H9 (cell line): ENCODE measurements at regions not wholly inside any gene's neighbourhood (a gene's known extent, or its start where the extent isn't known, plus 50 kb on each side); places are given as distances from the start of the nearest gene placed in this dataset.
A peak's percentile ranks its signal among the peaks of the same experiment; 100 is the strongest.

Experiments used
- DNase-seq: peaks from one replicate; pipeline ENCODE4 v3.0.0-alpha.2; 2017
- H2AFZ ChIP-seq: one replicate; pipeline ENCODE4 v1.6.1; 2013; ENCODE audit warnings: mild to moderate bottlenecking, low read length, control low read depth, moderate library complexity
- H2AK5ac ChIP-seq: 2 replicates; pipeline ENCODE4 v1.6.1; 2013; ENCODE audit warnings: low read length, control low read depth, mixed read lengths; ENCODE audit not compliant: insufficient read length
- H2BK120ac ChIP-seq: one replicate; pipeline ENCODE4 v1.6.1; 2013; ENCODE audit warnings: low read depth, mild to moderate bottlenecking, low read length, control low read depth, inconsistent platforms; ENCODE audit not compliant: poor library complexity, severe bottlenecking
- H2BK12ac ChIP-seq: 2 replicates; pipeline ENCODE4 v1.6.1; 2013; ENCODE audit warnings: low read length, control low read depth, mixed read lengths, low read depth; ENCODE audit not compliant: insufficient read length
- H2BK15ac ChIP-seq: 2 replicates; pipeline ENCODE4 v1.6.1; 2013; ENCODE audit warnings: low read depth, low read length, control low read depth
- H2BK20ac ChIP-seq: one replicate; pipeline ENCODE4 v1.6.1; 2013; ENCODE audit warnings: low read depth, mild to moderate bottlenecking, low read length, control low read depth, inconsistent platforms; ENCODE audit not compliant: poor library complexity, severe bottlenecking
- H2BK5ac ChIP-seq: 2 replicates; pipeline ENCODE4 v1.6.1; 2013; ENCODE audit warnings: low read length, control low read depth, mixed read lengths; ENCODE audit not compliant: insufficient read length
- H3K14ac ChIP-seq: 2 replicates; pipeline ENCODE4 v1.6.1; 2013; ENCODE audit warnings: low read length, control low read depth; ENCODE audit not compliant: insufficient read depth
- H3K18ac ChIP-seq: 2 replicates; pipeline ENCODE4 v1.6.1; 2013; ENCODE audit warnings: low read depth, mild to moderate bottlenecking, mixed read lengths, low read length, control low read depth; ENCODE audit not compliant: insufficient read length
- H3K23ac ChIP-seq: 2 replicates; pipeline ENCODE4 v1.6.1; 2013; ENCODE audit warnings: low read length, control low read depth, mixed read lengths, low read depth; ENCODE audit not compliant: insufficient read length
- H3K23me2 ChIP-seq: 2 replicates; pipeline ENCODE4 v1.6.1; 2013; ENCODE audit warnings: low read depth, mild to moderate bottlenecking, mixed read lengths, low read length, control low read depth; ENCODE audit not compliant: insufficient read length, poor library complexity, severe bottlenecking
- H3K27ac ChIP-seq: 2 replicates; pipeline ENCODE4 v1.5.1; 2013; ENCODE audit warnings: low read length, control low read depth, mixed read lengths, low read depth; ENCODE audit not compliant: insufficient read length
- H3K27me3 ChIP-seq: 2 replicates; pipeline ENCODE4 v1.6.1; 2013; ENCODE audit warnings: low read length, control low read depth, inconsistent platforms; ENCODE audit not compliant: insufficient read depth
- H3K4ac ChIP-seq: 2 replicates; pipeline ENCODE4 v1.6.1; 2013; ENCODE audit warnings: low read depth, mild to moderate bottlenecking, control low read depth, inconsistent platforms, low read length, moderate library complexity
- H3K4me1 ChIP-seq: 2 replicates; pipeline ENCODE4 v1.6.1; 2013; ENCODE audit warnings: low read length, control low read depth, inconsistent platforms; ENCODE audit not compliant: insufficient read depth
- H3K4me2 ChIP-seq: 2 replicates; pipeline ENCODE4 v1.6.1; 2013; ENCODE audit warnings: low read length, control low read depth, mixed read lengths; ENCODE audit not compliant: insufficient read length, insufficient read depth
- H3K56ac ChIP-seq: 2 replicates; pipeline ENCODE4 v1.6.1; 2013; ENCODE audit warnings: low read depth, mild to moderate bottlenecking, mixed read lengths, low read length, control low read depth; ENCODE audit not compliant: insufficient read length
- H3K79me1 ChIP-seq: 2 replicates; pipeline ENCODE4 v1.6.1; 2013; ENCODE audit warnings: low read depth, mild to moderate bottlenecking, moderate library complexity, low read length, control low read depth, inconsistent platforms; ENCODE audit not compliant: insufficient read depth, poor library complexity, severe bottlenecking
- H3K79me2 ChIP-seq: 2 replicates; pipeline ENCODE4 v1.6.1; 2013; ENCODE audit warnings: low read length, control low read depth, inconsistent platforms; ENCODE audit not compliant: insufficient read depth
- H3K9ac ChIP-seq: 2 replicates; pipeline ENCODE4 v1.6.1; 2013; ENCODE audit warnings: low read length, control low read depth, mixed read lengths; ENCODE audit not compliant: insufficient read length; ENCODE audit errors: extremely low read depth
- H3K9me3 ChIP-seq: one replicate; pipeline ENCODE4 v1.6.1; 2013; ENCODE audit warnings: low read depth, low read length, inconsistent platforms; ENCODE audit not compliant: control insufficient read depth
- H3T11ph ChIP-seq: one replicate; pipeline ENCODE4 v1.6.1; 2013; ENCODE audit warnings: mild to moderate bottlenecking, low read length, control low read depth, inconsistent platforms
- H4K20me1 ChIP-seq: one replicate; pipeline ENCODE4 v1.6.1; 2013; ENCODE audit not compliant: control insufficient read depth, insufficient read length, insufficient read depth
- H4K5ac ChIP-seq: 2 replicates; pipeline ENCODE4 v1.6.1; 2013; ENCODE audit warnings: low read depth, mild to moderate bottlenecking, mixed read lengths, low read length, control low read depth; ENCODE audit not compliant: insufficient read length
- H4K8ac ChIP-seq: replicated peaks from 2 replicates; pipeline ENCODE4 v1.6.1; 2013; ENCODE audit warnings: low read length, control low read depth, mixed read lengths, low read depth; ENCODE audit not compliant: insufficient read length
- H4K91ac ChIP-seq: 2 replicates; pipeline ENCODE4 v1.6.1; 2013; ENCODE audit warnings: low read depth, mild to moderate bottlenecking, moderate library complexity, mixed read lengths, low read length, control low read depth; ENCODE audit not compliant: insufficient read length
- H3K27ac Mint-ChIP-seq, 3 experiments: 2 replicates in 2 of 3; 3 replicates in 1 of 3; pipeline ENCODE4 v1.8.0; 2020 to 2021; ENCODE audit warnings: mixed read lengths in 3 of 3, mild to moderate bottlenecking in 1 of 3, moderate library complexity in 1 of 3
- H3K27me3 Mint-ChIP-seq: 2 replicates; pipeline ENCODE4 v1.8.0; 2021; ENCODE audit warnings: low read depth, mild to moderate bottlenecking, moderate library complexity, mixed read lengths
- H3K36me3 Mint-ChIP-seq, 3 experiments: 2 replicates in 2 of 3; 3 replicates in 1 of 3; pipeline ENCODE4 v1.8.0; 2020 to 2021; ENCODE audit warnings: low read depth in 3 of 3, mixed read lengths in 3 of 3; ENCODE audit not compliant: insufficient read depth in 1 of 3
- H3K4me1 Mint-ChIP-seq, 2 experiments: 2 replicates each; pipeline ENCODE4 v1.8.0; 2020; ENCODE audit warnings: mixed read lengths in 2 of 2
- H3K4me3 Mint-ChIP-seq, 2 experiments: 2 replicates in 1 of 2; 3 replicates in 1 of 2; pipeline ENCODE4 v1.8.0; 2020 to 2021; ENCODE audit warnings: mild to moderate bottlenecking in 2 of 2, mixed read lengths in 2 of 2, moderate library complexity in 1 of 2
- H3K9me3 Mint-ChIP-seq, 2 experiments: 2 replicates in 1 of 2; 3 replicates in 1 of 2; pipeline ENCODE4 v1.8.0; 2020; ENCODE audit warnings: mild to moderate bottlenecking in 2 of 2, mixed read lengths in 2 of 2, moderate library complexity in 1 of 2
- CTCF ChIP-seq: fragments of 200-600 bp; sonication (generic); conservative IDR thresholded peaks from 3 replicates; pipeline ENCODE4 v1.8.0; 2021; ENCODE audit warnings: antibody characterized with exemption, mild to moderate bottlenecking
- WGBS: extraction: QIAGEN DNeasy Blood & Tissue Kit; methylation state at CpG from one replicate; pipeline ENCODE4 v1.1.7; 2013; ENCODE audit warnings: missing lambda C conversion rate, low lambda C conversion rate, mixed read lengths; ENCODE audit not compliant: insufficient read length; ENCODE audit errors: extremely low coverage; 5-methylcytosine and 5-hydroxymethylcytosine counted together

GRCh38 chr3:68017069-68017468, 362.7 kb upstream of the SUCLG2 start:
- no peak overlapping the region for H3K4me3 Mint-ChIP-seq
- H3T11ph ChIP-seq, result no peak overlapping the region
- no peak overlapping the region for H3K4me2 ChIP-seq
- H3K14ac ChIP-seq, result no peak overlapping the region
- no peak overlapping the region for H3K27ac Mint-ChIP-seq
- H3K36me3 Mint-ChIP-seq, result no peaks in the 10 kb centered on the region
- H3K79me1 ChIP-seq, result no peaks in the 10 kb centered on the region
- no peak overlapping the region for H4K5ac ChIP-seq
- H3K9ac ChIP-seq, result no peak overlapping the region
- no peak overlapping the region for H2BK20ac ChIP-seq
- DNase-seq, result no peak
- no peaks in the 10 kb centered on the region for H3K4me1 ChIP-seq
- no peaks in the 10 kb centered on the region for H3K27me3 Mint-ChIP-seq
- no peak overlapping the region for H2AK5ac ChIP-seq
- no peak overlapping the region for H2BK120ac ChIP-seq
- no peak overlapping the region for H2BK5ac ChIP-seq
- no peak overlapping the region for H3K4ac ChIP-seq
- no peak overlapping the region for H2BK15ac ChIP-seq
- H3K9me3 ChIP-seq, result no peaks in the 10 kb centered on the region
- peak; percentile 46; the same call in 2 of the 3 replicates for TF ChIP-seq CTCF
- WGBS, result no CpG with 5 or more reads among the region's 3 CpGs
- H4K20me1 ChIP-seq, result no peaks in the 10 kb centered on the region
- no peaks in the 10 kb centered on the region for H3K27me3 ChIP-seq
- H3K9me3 Mint-ChIP-seq, result no peaks in the 10 kb centered on the region
- no peak overlapping the region for H3K18ac ChIP-seq
- no peak overlapping the region for H2AFZ ChIP-seq
- H3K56ac ChIP-seq, result no peak overlapping the region
- H4K8ac ChIP-seq, result no peak overlapping the region
- H3K23me2 ChIP-seq, result no peaks in the 10 kb centered on the region
- H4K91ac ChIP-seq, result no peak overlapping the region
- H3K23ac ChIP-seq, result no peak overlapping the region
- no peaks in the 10 kb centered on the region for H3K79me2 ChIP-seq
- no peak overlapping the region for H2BK12ac ChIP-seq
- no peaks in the 10 kb centered on the region for H3K4me1 Mint-ChIP-seq
- H3K27ac ChIP-seq, result no peak overlapping the region
